HepG2 (cell line): ENCODE measurements at regions not wholly inside any gene's neighbourhood (a gene's known extent, or its start where the extent isn't known, plus 50 kb on each side); places are given as distances from the start of the nearest gene placed in this dataset.

Experiments used
- ATAC-seq: fragments of 200-7000 bp; cut with Tn5 transposase; 3 replicates; pipeline ENCODE4 v1.9.1; 2020; ENCODE audit warnings: mild to moderate bottlenecking, moderate library complexity
- BruUV-seq: library from RNA; stranded (reverse); fragments of 400-500 nt; replicated peaks from 2 replicates; lab custom pipeline; 2021; lab: Mats Ljungman, UMichigan
- CTCF ChIA-PET: fragments of 300-600 bp; formaldehyde crosslinking; extraction: SDS; loops from one replicate; lab custom pipeline; 2021; ENCODE audit warnings: low total read pairs, inconsistent platforms, low intra/inter-chr PET ratio; lab: Yijun Ruan, JAX
- POLR2A ChIA-PET: fragments of 350-600 bp; sonication (Branson Sonifier 250); formaldehyde crosslinking; loops from one replicate; lab custom pipeline; 2020; ENCODE audit warnings: antibody characterized with exemption, inconsistent platforms; lab: Yijun Ruan, JAX
- DNase-seq: peaks from one replicate; pipeline ENCODE4 v3.0.0-alpha.2; 2015; ENCODE audit warnings: low spot score
- FAIRE-seq: peaks from 3 replicates; lab custom pipeline; 2011; peaks lifted over from hg19 to GRCh38; lab: Jason Lieb, UNC
- H2AFZ ChIP-seq: one replicate; pipeline ENCODE4 v1.6.1; 2011; ENCODE audit warnings: low read length, inconsistent platforms
- H3K27ac ChIP-seq: fragments of 300-600 bp; 3 replicates; pipeline ENCODE4 v1.8.0; 2011; ENCODE audit warnings: mixed run types, mild to moderate bottlenecking, mixed read lengths, low read length, inconsistent platforms; ENCODE audit not compliant: insufficient read depth; ENCODE audit errors: extremely low read length
- H3K27me3 ChIP-seq, 2 experiments: fragments of 200-600 bp in 1 of 2; 2 replicates in 1 of 2; 3 replicates in 1 of 2; pipeline versions ENCODE4 v1.6.0 to v1.8.0; 2011; ENCODE audit warnings: low read length in 2 of 2, mild to moderate bottlenecking in 2 of 2, moderate library complexity in 2 of 2, inconsistent platforms in 1 of 2; ENCODE audit not compliant: insufficient read depth in 2 of 2, control insufficient read depth in 1 of 2
- H3K36me3 ChIP-seq, 2 experiments: fragments of 200-600 bp in 1 of 2; replicated peaks in 1 of 2; 2 replicates in 1 of 2; 3 replicates in 1 of 2; pipeline versions ENCODE4 v1.5.1 to v1.8.0; 2011; ENCODE audit warnings: low read length in 2 of 2, inconsistent platforms in 1 of 2; ENCODE audit not compliant: insufficient read depth in 2 of 2, control insufficient read depth in 1 of 2
- H3K4me1 ChIP-seq: 2 replicates; pipeline ENCODE4 v1.5.1; 2012; ENCODE audit warnings: low read length, inconsistent platforms; ENCODE audit not compliant: insufficient read depth
- H3K4me2 ChIP-seq: 2 replicates; pipeline ENCODE4 v1.6.0; 2011; ENCODE audit warnings: low read depth, low read length, inconsistent platforms
- H3K4me3 ChIP-seq, 3 experiments: fragments of 200-600 bp in 1 of 3; sonication (generic), shearing (Covaris generic) in 1 of 3; replicated peaks in 1 of 3; 2 replicates each; pipeline ENCODE4 v1.5.1; 2011 to 2016; ENCODE audit warnings: low read length in 3 of 3, inconsistent platforms in 2 of 3, low read depth in 2 of 3, mild to moderate bottlenecking in 2 of 3, control low read depth in 1 of 3, mixed read lengths in 1 of 3; ENCODE audit not compliant: insufficient read depth in 1 of 3
- H3K79me2 ChIP-seq: one replicate; pipeline ENCODE4 v1.6.1; 2011; ENCODE audit warnings: low read length, inconsistent platforms; ENCODE audit not compliant: insufficient read depth
- H3K9ac ChIP-seq: 2 replicates; pipeline ENCODE4 v1.6.0; 2011; ENCODE audit warnings: mild to moderate bottlenecking, low read depth, low read length, inconsistent platforms; ENCODE audit not compliant: insufficient read depth
- H3K9me3 ChIP-seq: 2 replicates; pipeline ENCODE4 v1.5.1; 2012; ENCODE audit warnings: mild to moderate bottlenecking, low read length
- H4K20me1 ChIP-seq: 2 replicates; pipeline ENCODE4 v1.6.0; 2011; ENCODE audit warnings: inconsistent platforms, mild to moderate bottlenecking, low read length, moderate library complexity; ENCODE audit not compliant: insufficient read depth
- ADNP ChIP-seq: sonication (generic); formaldehyde crosslinking; IDR thresholded peaks from 2 replicates; pipeline ENCODE4 v1.4.0; 2020; ENCODE audit warnings: missing genetic modification reagents
- E2F5 ChIP-seq: sonication (generic); formaldehyde crosslinking; conservative IDR thresholded peaks from 2 replicates; pipeline ENCODE4 v1.4.0; 2020; ENCODE audit warnings: missing genetic modification reagents
- PITX1 ChIP-seq: sonication (generic); formaldehyde crosslinking; IDR thresholded peaks from 2 replicates; pipeline ENCODE4 v1.5.1; 2020; ENCODE audit warnings: mild to moderate bottlenecking, missing genetic modification reagents
- ZBTB39 ChIP-seq: sonication (generic); formaldehyde crosslinking; IDR thresholded peaks from 2 replicates; pipeline ENCODE4 v1.5.0; 2020; ENCODE audit warnings: missing genetic modification reagents
- ZHX2 ChIP-seq, 2 experiments: sonication (generic) in 1 of 2; formaldehyde crosslinking in 1 of 2; IDR thresholded peaks; 2 replicates each; pipeline versions ENCODE4 v1.6.1 to v1.9.0; 2014 to 2022; ENCODE audit warnings: antibody characterized with exemption in 1 of 2, borderline replicate concordance in 1 of 2, inconsistent platforms in 1 of 2, low read depth in 1 of 2, missing genetic modification reagents in 1 of 2
- ZNF225 ChIP-seq: sonication (generic); formaldehyde crosslinking; IDR thresholded peaks from 2 replicates; pipeline ENCODE4 v1.4.0; 2020; ENCODE audit warnings: mild to moderate bottlenecking, missing genetic modification reagents
- WGBS: methylation state at CpG from one replicate; pipeline ENCODE4 v1.1.6; 2017; ENCODE audit warnings: low lambda C conversion rate; 5-methylcytosine and 5-hydroxymethylcytosine counted together
- in situ Hi-C: cut with HindIII; loops from 2 replicates; pipeline ENCODE4 v1.10.0; 2017; ENCODE audit warnings: low pct_unique_long_range_greater_than_20kb; ENCODE audit not compliant: extremely low pct_ligation_motif_present
- intact Hi-C: fragments of 100-400 bp; cut with micrococcal nuclease; formaldehyde crosslinking; loops from one replicate; pipeline ENCODE4 v1.10.0; 2022; ENCODE audit not compliant: unreplicated experiment
- TF ChIP-seq, protein P1 (sequence below): IDR thresholded peaks from 2 replicates; pipeline ENCODE4 v1.6.1; 2016; ENCODE audit warnings: mild to moderate bottlenecking

DNA sequence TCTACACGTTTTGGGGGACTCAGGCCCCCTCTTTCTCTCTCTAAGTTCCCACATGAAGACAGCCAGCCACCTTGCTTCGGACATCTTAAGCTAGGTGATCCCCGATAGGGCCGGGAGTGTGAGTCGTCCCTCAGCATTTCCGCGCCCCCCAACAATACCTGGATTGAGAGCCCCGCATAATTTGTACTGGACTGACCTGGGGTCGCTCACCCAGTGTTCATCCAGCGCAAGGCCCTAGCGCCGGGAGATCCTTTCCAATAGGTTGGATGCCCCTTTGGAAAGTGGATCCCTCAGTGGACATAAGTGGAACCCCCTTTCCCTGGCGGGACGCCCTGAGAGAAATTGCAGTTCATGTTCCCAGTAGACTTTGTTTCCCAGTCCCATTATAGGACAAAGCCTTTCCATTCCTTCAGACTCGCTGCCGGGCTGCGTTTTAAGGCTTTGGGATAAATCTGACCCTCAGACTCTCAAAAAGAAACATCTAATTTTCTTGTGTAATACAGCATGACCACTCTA lies 77.8 kb upstream of the KCNH7 start:
- Histone ChIP-seq H3K9ac (no peak overlapping the region), H3K4me3 (no peak overlapping the region), H3K36me3 (no peaks in the 10 kb centered on the region), H3K27me3 (no peaks in the 10 kb centered on the region), H4K20me1 (no peaks in the 10 kb centered on the region), H3K4me1 (no peaks in the 10 kb centered on the region), H3K27ac (no peak overlapping the region), H3K9me3 (no peaks in the 10 kb centered on the region), H3K79me2 (no peaks in the 10 kb centered on the region), H3K4me2 (no peak overlapping the region), H2AFZ (no peak overlapping the region)
- intact Hi-C loops: no loop called here
- ChIA-PET CTCF (no interaction called here), POLR2A (no interaction called here)
- DNase-seq: no peak
- no TSS peak for BruUV-seq
- 51% methylated on average over 17 of the region's 17 CpGs for WGBS
- in situ Hi-C loops: no loop called here
- ATAC-seq: no peak
- no peak for TF ChIP-seq PITX1 (CRISPR knock-in tag)
- TF ChIP-seq ZBTB39 (CRISPR knock-in tag): no peak
- no peak for TF ChIP-seq ZNF225 (CRISPR knock-in tag)
- no peak for TF ChIP-seq ADNP
- no peak for TF ChIP-seq E2F5 (CRISPR knock-in tag)
- TF ChIP-seq, protein P1, sequence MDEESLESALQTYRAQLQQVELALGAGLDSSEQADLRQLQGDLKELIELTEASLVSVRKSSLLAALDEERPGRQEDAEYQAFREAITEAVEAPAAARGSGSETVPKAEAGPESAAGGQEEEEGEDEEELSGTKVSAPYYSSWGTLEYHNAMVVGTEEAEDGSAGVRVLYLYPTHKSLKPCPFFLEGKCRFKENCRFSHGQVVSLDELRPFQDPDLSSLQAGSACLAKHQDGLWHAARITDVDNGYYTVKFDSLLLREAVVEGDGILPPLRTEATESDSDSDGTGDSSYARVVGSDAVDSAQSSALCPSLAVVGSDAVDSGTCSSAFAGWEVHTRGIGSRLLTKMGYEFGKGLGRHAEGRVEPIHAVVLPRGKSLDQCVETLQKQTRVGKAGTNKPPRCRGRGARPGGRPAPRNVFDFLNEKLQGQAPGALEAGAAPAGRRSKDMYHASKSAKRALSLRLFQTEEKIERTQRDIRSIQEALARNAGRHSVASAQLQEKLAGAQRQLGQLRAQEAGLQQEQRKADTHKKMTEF (CRISPR knock-in tag): no peak
- TF ChIP-seq ZHX2 (IDR thresholded peaks at IDR 0.05; ENCODE audit: low read depth): no peak
- TF ChIP-seq ZHX2 (CRISPR knock-in tag; IDR thresholded peaks at IDR 0.05; ENCODE audit: borderline replicate concordance): no peak
- TF ChIP-seq, all 625 proteins: peak for 0
- FAIRE-seq: no peak
